ENCODE measurements at regions not wholly inside any gene's neighbourhood (a gene's known extent, or its start where the extent isn't known, plus 50 kb on each side); places are given as distances from the start of the nearest gene placed in this dataset.

DNA sequence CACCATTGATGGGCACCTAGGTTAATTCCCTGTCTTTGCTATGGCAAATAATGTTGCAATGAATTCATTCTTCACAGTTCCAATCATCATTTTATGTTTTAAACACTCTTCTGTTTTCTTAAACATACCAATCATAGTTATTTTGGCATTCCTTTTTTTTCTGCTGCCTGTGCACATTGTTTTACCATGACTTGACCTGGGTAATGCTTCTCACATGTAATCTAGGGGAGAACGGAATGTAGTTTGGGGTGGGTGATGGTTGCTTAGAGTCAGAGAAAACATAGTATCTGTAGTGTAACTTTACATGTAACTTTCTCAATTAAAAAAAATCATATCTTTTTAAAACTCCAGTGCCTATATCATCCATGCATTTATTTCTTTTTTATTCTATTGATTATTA is 1945.3 kb upstream of the RAG2 start:
- TF ChIP-seq, protein P1, sequence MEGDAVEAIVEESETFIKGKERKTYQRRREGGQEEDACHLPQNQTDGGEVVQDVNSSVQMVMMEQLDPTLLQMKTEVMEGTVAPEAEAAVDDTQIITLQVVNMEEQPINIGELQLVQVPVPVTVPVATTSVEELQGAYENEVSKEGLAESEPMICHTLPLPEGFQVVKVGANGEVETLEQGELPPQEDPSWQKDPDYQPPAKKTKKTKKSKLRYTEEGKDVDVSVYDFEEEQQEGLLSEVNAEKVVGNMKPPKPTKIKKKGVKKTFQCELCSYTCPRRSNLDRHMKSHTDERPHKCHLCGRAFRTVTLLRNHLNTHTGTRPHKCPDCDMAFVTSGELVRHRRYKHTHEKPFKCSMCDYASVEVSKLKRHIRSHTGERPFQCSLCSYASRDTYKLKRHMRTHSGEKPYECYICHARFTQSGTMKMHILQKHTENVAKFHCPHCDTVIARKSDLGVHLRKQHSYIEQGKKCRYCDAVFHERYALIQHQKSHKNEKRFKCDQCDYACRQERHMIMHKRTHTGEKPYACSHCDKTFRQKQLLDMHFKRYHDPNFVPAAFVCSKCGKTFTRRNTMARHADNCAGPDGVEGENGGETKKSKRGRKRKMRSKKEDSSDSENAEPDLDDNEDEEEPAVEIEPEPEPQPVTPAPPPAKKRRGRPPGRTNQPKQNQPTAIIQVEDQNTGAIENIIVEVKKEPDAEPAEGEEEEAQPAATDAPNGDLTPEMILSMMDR (conservative IDR thresholded peaks at IDR 0.05; ENCODE audit: low read length), result no peak
- TF ChIP-seq EZH2phosphoT487 (IDR thresholded peaks at IDR 0.05; ENCODE audit: borderline replicate concordance, low read depth, low read length), result no peak

Measured in OCI-LY7 (cell line).